ENCODE measurements at regions not wholly inside any gene's neighbourhood (a gene's known extent, or its start where the extent isn't known, plus 50 kb on each side); places are given as distances from the start of the nearest gene placed in this dataset.

GRCh38 chr11:82225930-82226329 is 507.7 kb downstream of the FAM181B start:
- TF ChIP-seq CTCF (IDR thresholded peaks at IDR 0.05): no peak
- no peak for TF ChIP-seq POLR2A (IDR thresholded peaks at IDR 0.05)

Data from adrenal gland (tissue), 5 donors.